Globus pallidus (tissue), 1 donor: ENCODE measurements at regions not wholly inside any gene's neighbourhood (a gene's known extent, or its start where the extent isn't known, plus 50 kb on each side); places are given as distances from the start of the nearest gene placed in this dataset.
"Not testable (repeated sequence)": the region's sequence is repeated elsewhere in the genome, so short reads cannot be mapped to it uniquely, and the experiment has no call there.

Experiments
- DNase-seq: peaks from one replicate; pipeline ENCODE4 v3.0.0-alpha.2; 2015; ENCODE audit warnings: low spot score

- DNase-seq = not testable (repeated sequence)
Observed at GRCh38 chr1:149360351-149360750, 114.5 kb upstream of the NBPF19 start.

DNA sequence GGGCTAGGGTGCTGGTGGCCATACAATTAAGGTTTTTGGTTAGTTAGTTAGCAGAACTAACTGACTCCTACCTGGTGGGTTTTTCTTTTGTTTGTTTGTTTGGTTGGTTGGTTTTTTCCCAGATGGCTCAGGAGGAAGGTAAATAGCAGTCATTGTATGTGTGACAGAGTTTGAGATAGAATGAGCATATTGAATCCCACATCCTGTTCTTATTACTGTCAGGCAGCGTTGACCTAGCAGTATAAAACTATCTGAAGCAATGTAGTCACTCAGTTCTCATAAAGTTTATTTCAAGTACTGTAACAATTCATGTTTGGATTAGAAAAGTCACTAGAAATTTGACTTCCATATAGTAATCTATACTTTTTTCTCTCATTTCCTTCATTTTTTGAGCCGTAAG is 113.5 kb upstream of the NBPF19 start:
- not testable (repeated sequence) for DNase-seq

DNA sequence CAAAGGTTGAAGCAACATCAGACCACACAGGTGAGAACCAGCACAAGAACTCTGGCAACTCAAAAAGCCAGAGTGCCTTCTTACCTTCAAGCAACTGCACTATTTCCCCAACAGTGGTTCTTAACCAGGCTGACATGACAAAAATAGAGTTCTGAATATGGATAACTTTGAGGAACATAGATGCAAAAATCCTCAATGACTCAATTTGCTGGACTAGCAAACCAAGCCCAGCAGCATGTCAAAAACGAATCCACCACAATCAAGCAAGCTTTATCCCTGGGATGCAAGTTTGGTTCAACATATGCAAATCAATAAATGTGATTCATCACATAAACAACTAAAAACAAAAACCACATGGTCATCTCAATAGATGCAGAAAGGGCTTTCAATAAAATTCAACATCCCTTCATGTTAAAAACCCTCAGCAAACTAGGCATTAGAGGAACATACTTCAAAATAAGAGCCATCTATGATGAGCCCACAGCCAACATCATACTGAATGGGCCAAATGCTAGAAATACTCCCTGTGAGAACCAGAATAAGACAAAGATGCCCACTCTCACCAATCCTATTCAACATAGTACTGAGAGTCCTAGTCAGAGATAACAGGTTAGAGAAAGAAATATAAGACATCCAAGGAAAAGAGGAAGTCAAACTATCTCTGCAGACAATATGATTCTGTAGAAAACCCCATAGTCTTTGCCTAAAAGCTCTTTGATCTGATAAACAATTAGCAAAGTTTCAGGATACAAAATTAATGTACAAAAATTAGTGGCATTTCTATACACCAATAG is 110.5 kb upstream of the NBPF19 start:
- not testable (repeated sequence) for DNase-seq

DNA sequence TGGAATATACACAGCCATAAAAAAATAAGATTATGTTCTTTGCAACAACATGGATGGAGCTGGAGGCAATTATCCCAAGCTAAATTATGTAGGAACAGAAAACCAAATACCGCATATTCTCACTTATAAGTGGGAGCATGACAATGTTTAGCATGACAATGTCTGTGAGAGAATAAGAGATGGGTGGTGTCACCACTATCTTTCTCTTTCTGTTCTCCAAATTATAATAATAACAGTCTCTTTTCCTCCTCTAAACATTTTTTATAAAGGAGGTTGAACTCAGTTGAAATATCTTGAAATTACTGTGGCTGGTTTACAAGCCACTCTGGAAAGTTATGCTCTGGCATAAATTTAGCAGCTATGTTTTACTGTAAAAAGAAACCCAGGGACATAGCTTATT is 108.4 kb upstream of the NBPF19 start:
- DNase-seq = not testable (repeated sequence)

GRCh38 chr1:149367472-149368044 is 107.3 kb upstream of the NBPF19 start:
- DNase-seq = not testable (repeated sequence)

DNA sequence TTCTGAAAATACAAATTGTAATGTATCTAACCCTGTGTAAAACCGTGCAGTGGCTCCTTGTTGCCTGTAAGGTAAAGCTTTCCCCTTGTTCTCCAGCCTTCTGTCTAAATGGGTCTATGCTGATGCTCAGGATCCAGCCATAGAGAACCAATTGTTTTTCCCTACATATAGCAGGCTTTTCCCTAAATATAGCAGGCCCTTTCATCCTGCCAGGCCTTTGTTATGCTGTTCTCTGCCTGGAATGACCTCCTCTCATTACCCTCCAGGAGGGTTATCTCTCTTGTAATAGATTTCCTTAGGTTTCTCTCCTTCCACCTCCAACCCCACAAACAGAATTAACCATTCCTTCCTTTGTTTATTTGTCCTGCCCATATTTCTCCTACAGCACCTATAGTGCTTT is 106.5 kb upstream of the NBPF19 start:
- DNase-seq = not testable (repeated sequence)

DNA sequence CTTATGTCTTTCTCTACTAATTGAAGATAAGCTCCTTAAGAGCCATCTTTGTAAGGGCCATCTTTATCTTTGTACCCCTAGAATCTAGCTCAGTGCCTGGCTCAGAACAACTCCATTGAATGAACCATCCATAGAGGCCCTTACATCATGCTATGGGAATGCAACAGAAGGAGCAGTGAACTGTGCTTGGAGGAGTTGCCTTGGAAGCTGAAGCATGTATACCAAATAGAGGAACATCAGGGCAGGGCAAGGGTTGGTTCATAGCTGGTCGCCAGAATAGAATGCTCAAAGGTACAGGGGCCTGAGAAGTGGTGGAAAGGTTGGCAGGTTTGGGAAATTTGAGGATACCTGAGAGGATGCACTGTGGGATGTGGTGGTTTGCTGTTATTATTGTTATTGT is 105.8 kb upstream of the NBPF19 start:
- not testable (repeated sequence) for DNase-seq

GRCh38 chr1:149371955-149372354 is 102.9 kb upstream of the NBPF19 start:
- not testable (repeated sequence) for DNase-seq

DNA sequence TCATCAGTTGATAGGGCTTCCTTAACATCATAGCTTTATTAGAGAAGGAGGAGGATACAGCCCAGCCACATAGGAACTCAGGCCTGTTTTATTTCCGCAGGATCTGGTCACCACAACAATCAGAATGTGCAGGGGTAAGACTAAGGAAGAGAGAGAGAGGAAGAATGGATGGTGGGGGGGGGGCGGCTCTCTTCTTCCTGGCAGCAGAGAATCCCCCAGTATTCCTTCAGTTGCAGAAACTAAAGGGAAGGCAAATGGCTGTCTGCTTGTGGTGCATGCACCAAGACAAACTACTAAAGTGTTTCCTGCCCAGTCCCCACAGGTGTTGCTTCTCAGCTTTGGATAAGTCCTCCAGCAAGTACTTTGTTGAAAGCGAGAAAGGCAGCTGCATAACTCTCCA is 96.4 kb upstream of the NBPF19 start:
- not testable (repeated sequence) for DNase-seq

DNA sequence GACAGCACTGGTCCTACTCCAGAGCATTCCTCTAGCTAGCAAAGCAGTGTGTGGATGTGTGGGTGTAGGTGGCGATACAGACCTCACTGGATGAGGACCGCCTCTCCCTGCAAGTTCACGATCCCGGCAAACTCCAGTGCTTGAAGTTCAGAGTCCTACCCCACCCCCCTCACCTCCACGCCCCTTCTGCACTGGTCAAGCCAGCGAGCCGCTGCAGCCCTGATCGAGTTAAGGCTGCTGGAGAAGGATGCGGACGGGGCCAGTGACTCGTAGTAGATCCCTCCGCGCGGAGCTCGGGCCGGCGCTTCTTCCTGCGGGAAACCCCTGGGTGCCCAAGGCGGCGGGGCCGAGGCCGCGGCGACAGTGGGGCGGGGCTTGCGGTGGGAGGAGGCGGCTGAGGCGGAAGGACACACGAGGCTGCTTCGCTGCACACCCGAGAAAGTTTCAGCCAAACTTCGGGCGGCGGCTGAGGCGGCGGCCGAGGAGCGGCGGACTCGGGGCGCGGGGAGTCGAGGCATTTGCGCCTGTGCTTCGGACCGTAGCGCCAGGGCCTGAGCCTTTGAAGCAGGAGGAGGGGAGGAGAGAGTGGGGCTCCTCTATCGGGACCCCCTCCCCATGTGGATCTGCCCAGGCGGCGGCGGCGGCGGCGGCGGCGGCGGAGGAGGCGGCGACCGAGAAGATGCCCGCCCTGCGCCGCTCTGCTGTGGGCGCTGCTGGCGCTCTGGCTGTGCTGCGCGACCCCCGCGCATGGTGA is 84.5 kb upstream of the NBPF19 start:
- DNase-seq = peak; percentile 43

GRCh38 chr1:149390931-149391330 is 83.9 kb upstream of the NBPF19 start:
- not testable (repeated sequence) for DNase-seq

GRCh38 chr1:149395802-149396201 is 79.0 kb upstream of the NBPF19 start:
- not testable (repeated sequence) for DNase-seq

GRCh38 chr1:149398527-149398926 is 76.3 kb upstream of the NBPF19 start:
- not testable (repeated sequence) for DNase-seq

DNA sequence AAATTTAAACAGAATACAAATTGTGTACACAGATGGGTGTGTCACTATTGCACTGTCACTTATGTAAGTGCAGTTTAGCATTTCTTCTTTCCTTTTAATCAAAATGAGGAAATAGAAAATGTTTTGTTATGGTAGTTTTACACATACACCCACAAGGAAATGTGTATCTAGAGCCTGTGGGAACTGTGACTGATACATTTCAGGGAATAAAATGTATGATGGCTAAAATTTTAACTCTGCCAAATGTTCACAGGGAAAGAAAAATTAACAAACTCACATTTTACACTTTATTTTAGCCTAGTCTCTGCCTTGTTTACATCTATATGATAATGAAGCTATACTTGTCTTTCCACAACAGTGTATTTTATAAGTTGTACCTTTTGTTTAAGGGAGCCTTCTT is 66.4 kb upstream of the NBPF19 start:
- DNase-seq = not testable (repeated sequence)

- DNase-seq = not testable (repeated sequence)
Observed at GRCh38 chr1:149415373-149415772, 59.5 kb upstream of the NBPF19 start.

DNA sequence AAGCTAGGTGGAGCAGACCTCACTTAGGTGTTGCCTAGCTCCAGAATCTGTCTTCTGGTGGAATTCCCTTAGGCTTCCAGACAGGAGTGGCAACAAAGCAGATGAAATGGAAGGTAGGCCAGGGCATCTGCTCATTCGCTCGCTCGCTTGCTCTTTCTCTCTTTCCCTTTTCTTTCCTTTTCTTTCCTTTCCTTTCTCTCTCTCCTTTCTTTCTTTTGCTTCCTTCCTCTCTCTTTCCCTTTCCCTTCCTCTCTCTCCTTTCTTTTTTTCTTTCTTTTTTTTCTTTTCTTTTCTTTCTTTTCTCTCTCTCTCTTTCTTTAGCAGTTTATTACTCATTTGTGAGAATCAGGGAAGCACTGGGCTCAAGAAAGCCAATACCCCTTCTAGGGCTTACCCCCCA is 56.1 kb upstream of the NBPF19 start:
- DNase-seq = not testable (repeated sequence)

DNA sequence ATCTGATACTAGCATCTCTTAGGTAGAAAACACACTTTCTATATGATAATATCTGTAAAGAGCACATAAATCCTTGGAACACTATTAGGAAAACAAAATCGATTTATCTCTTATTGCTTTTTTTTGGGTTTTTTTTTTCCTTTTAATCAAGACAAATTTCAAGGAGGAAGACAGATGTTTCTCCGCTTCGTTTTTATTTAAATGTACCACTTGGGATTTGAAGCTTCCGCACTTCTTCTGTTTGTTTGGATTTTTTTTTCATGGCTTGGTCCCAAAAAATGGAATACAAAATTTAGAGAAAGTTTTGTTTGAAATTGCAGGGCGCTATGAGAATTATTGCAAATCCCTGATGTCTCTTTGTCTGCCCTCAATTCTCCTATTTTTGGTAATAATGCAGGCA is 51.7 kb upstream of the NBPF19 start:
- DNase-seq = not testable (repeated sequence)
